ENCODE measurements at regions not wholly inside any gene's neighbourhood (a gene's known extent, or its start where the extent isn't known, plus 50 kb on each side); places are given as distances from the start of the nearest gene placed in this dataset.
A peak's percentile ranks its signal among the peaks of the same experiment; 100 is the strongest.

- ChIA-PET CTCF (no interaction called here), POLR2A (no interaction called here)
- Histone ChIP-seq H3K4me3 (ENCODE audit: low read depth, low read length) (no peak overlapping the region), H3K27me3 (ENCODE audit: control insufficient read depth, insufficient read depth, low read length) (no peaks in the 10 kb centered on the region; the same call in 1 of the 2 replicates), H3K36me3 (ENCODE audit: control insufficient read depth, insufficient read depth, low read length) (no peaks in the 10 kb centered on the region)
- DNase-seq (ENCODE audit: low read depth): no peak
- no peak for TF ChIP-seq CTCF (IDR thresholded peaks at IDR 0.05; ENCODE audit: insufficient read depth, low read depth, low read length)
These were observed 417.9 kb downstream of the EPHA4 start for GRCh38 chr2:221154176-221154575.

- TF ChIP-seq CTCF (IDR thresholded peaks at IDR 0.05; ENCODE audit: insufficient read depth, low read depth, low read length): no peak
- H3K36me3 ChIP-seq (ENCODE audit: control insufficient read depth, insufficient read depth, low read length): no peaks in the 10 kb centered on the region
- DNase-seq (ENCODE audit: low read depth): no peak
- no peak overlapping the region for H3K4me3 ChIP-seq (ENCODE audit: low read depth, low read length)
- H3K27me3 ChIP-seq (ENCODE audit: control insufficient read depth, insufficient read depth, low read length): no peaks in the 10 kb centered on the region; the same call in 1 of the 2 replicates
- ChIA-PET POLR2A (no interaction called here), CTCF (no interaction called here)
These were observed 415.9 kb downstream of the EPHA4 start for GRCh38 chr2:221156062-221156734.

GRCh38 chr2:221161186-221161585, 410.9 kb downstream of the EPHA4 start:
- TF ChIP-seq CTCF (IDR thresholded peaks at IDR 0.05; ENCODE audit: insufficient read depth, low read depth, low read length): no peak
- Histone ChIP-seq H3K4me3 (ENCODE audit: low read depth, low read length) (no peak overlapping the region), H3K27me3 (ENCODE audit: control insufficient read depth, insufficient read depth, low read length) (no peaks in the 10 kb centered on the region), H3K36me3 (ENCODE audit: control insufficient read depth, insufficient read depth, low read length) (no peaks in the 10 kb centered on the region)
- POLR2A ChIA-PET: no interaction called here
- DNase-seq (ENCODE audit: low read depth): no peak
- CTCF ChIA-PET: no interaction called here

GRCh38 chr2:221166292-221166691, 405.8 kb downstream of the EPHA4 start:
- H3K4me3 ChIP-seq (ENCODE audit: low read depth, low read length): no peak overlapping the region
- H3K27me3 ChIP-seq (ENCODE audit: control insufficient read depth, insufficient read depth, low read length): no peaks in the 10 kb centered on the region
- no peaks in the 10 kb centered on the region for H3K36me3 ChIP-seq (ENCODE audit: control insufficient read depth, insufficient read depth, low read length)
- CTCF ChIA-PET: interaction anchor here (1.6 kb wide), 1 partner anchor 408 kb away, joined by 4 read pairs; no protein-coding TSS in a partner anchor
- POLR2A ChIA-PET: no interaction called here
- TF ChIP-seq CTCF (IDR thresholded peaks at IDR 0.05; ENCODE audit: insufficient read depth, low read depth, low read length): no peak
- DNase-seq (ENCODE audit: low read depth): peak; percentile 80

GRCh38 chr2:221167561-221167960, 404.5 kb downstream of the EPHA4 start:
- Histone ChIP-seq H3K4me3 (ENCODE audit: low read depth, low read length) (no peak overlapping the region), H3K27me3 (ENCODE audit: control insufficient read depth, insufficient read depth, low read length) (no peaks in the 10 kb centered on the region), H3K36me3 (ENCODE audit: control insufficient read depth, insufficient read depth, low read length) (no peaks in the 10 kb centered on the region)
- TF ChIP-seq CTCF (IDR thresholded peaks at IDR 0.05; ENCODE audit: insufficient read depth, low read depth, low read length): no peak
- ChIA-PET POLR2A (no interaction called here), CTCF (interaction anchor here (1.3 kb wide), 1 partner anchor 9 kb away, joined by 3 read pairs; no protein-coding TSS in a partner anchor)
- DNase-seq (ENCODE audit: low read depth): no peak
